ENCODE measurements at regions not wholly inside any gene's neighbourhood (a gene's known extent, or its start where the extent isn't known, plus 50 kb on each side); places are given as distances from the start of the nearest gene placed in this dataset.

DNA sequence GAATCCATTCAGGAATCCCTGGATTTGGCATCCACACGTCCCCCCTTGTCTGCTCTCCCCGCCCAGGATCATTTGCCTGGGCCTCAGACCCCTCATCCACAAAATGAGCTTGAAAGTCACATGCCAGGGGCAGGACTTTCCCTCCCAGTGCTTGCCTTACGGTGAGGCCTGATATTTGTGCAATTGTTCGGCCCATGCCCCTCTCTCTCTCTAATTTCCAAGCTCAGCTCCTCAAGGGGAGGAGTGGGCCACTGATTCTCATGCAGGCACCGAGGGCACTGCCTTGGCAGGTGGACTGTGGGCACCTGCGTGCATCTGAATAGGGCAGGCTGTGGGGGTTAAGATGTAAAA, 267.2 kb upstream of the FOXF1 start:
- no peak for DNase-seq
- TF ChIP-seq, protein P1, sequence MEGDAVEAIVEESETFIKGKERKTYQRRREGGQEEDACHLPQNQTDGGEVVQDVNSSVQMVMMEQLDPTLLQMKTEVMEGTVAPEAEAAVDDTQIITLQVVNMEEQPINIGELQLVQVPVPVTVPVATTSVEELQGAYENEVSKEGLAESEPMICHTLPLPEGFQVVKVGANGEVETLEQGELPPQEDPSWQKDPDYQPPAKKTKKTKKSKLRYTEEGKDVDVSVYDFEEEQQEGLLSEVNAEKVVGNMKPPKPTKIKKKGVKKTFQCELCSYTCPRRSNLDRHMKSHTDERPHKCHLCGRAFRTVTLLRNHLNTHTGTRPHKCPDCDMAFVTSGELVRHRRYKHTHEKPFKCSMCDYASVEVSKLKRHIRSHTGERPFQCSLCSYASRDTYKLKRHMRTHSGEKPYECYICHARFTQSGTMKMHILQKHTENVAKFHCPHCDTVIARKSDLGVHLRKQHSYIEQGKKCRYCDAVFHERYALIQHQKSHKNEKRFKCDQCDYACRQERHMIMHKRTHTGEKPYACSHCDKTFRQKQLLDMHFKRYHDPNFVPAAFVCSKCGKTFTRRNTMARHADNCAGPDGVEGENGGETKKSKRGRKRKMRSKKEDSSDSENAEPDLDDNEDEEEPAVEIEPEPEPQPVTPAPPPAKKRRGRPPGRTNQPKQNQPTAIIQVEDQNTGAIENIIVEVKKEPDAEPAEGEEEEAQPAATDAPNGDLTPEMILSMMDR (IDR thresholded peaks at IDR 0.05), result no peak
- Histone ChIP-seq H3K36me3 (no peaks in the 10 kb centered on the region), H3K9me3 (peaks cover 0 to 6% (median 0%) of the 10 kb centered on the region in 3 donors), H3K4me1 (no peaks in the 10 kb centered on the region), H3K27ac (no peak overlapping the region), H3K27me3 (peaks cover 0 to 57% of the 10 kb centered on the region in 2 donors), H3K4me3 (no peak overlapping the region)
- intact Hi-C loops (cut with DNase I; ENCODE audit: low total_unique reads), result no loop called here

DNA sequence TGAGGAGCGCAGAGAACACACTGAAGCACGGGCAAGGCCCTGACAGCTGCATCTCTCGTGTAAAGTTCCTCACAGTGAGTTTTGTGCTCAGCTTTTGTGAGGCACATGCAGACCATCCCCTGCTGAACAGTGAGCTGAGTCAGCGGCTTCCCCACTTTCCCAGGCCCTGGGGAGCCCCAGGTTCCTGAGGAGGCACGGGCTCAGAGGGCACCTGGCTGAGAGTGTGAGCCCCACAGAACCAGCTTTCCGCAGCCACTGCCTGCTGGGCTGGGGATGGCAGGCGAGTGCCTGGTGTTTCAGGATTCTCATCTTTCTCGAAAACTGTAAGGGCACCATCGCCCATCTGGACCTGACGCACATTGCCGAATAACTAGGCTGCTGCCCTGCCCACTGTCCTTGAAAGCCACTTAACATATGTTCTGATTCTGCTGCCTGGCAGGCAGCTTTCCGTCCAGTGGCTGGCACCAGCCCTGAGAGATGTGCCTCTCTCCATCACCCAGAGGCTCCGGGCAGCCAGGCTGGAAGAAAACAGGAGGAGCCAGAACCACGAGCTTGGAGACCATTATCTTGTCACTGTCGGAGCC, 266.7 kb upstream of the FOXF1 start:
- no peaks in the 10 kb centered on the region for H3K4me1 ChIP-seq
- TF ChIP-seq, protein P1 (IDR thresholded peaks at IDR 0.05), result no peak
- H3K27ac ChIP-seq, result no peak overlapping the region
- intact Hi-C loops (cut with DNase I; ENCODE audit: low total_unique reads), result no loop called here
- DNase-seq, result no peak
- H3K36me3 ChIP-seq, result no peaks in the 10 kb centered on the region
- H3K27me3 ChIP-seq, result peaks cover 0 to 60% of the 10 kb centered on the region in 2 donors
- no peak overlapping the region for H3K4me3 ChIP-seq
- peaks cover 0 to 6% (median 0%) of the 10 kb centered on the region in 3 donors for H3K9me3 ChIP-seq

DNA sequence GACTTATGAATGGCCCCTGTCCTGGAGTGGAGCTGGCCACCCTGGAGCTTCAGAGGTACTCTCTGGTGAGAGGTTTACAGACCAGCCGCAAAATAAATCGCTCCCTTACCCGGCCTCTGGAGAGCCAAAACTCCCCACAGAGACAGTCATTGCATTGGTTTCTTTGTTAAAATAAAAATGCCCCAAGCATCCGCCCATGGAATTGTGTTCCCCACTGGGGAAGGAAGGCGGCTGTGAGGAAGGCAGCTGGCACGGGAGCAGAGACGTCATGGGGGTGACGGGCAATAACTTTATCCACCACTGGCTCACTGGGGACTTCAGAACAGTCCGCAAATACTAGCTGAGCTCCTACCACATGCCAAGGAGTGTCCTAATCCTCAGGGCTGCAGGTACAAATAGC, 266.2 kb upstream of the FOXF1 start:
- no peak for DNase-seq
- Histone ChIP-seq H3K9me3 (peaks cover 0 to 6% (median 0%) of the 10 kb centered on the region in 3 donors), H3K4me1 (no peaks in the 10 kb centered on the region), H3K36me3 (no peaks in the 10 kb centered on the region), H3K27me3 (peaks cover 0 to 60% of the 10 kb centered on the region in 2 donors), H3K4me3 (no peak overlapping the region), H3K27ac (no peak overlapping the region)
- TF ChIP-seq, protein P1 (IDR thresholded peaks at IDR 0.05), result no peak
- intact Hi-C loops (cut with DNase I; ENCODE audit: low total_unique reads), result no loop called here

DNA sequence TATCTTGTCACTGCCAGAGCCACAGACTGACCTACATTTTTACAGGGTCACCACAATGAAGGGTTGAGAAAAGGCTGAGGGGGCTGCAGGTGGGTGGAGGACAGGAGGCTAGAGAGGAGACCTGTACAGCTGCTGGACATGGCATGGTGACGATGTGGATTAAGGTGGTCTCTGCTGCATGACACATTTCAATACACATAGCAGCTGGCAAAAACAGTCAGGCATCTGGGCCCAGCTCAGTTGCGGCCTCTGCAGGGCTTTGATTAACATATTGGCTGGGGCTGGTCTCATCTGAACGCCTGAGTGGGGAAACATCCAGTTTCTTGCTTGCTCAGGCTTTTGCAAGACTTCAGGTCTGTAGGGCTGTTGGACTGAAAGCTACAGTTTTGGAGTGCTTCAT, 265.4 kb upstream of the FOXF1 start:
- intact Hi-C loops (cut with DNase I; ENCODE audit: low total_unique reads), result no loop called here
- TF ChIP-seq, protein P1 (IDR thresholded peaks at IDR 0.05), result no peak
- no peaks in the 10 kb centered on the region for H3K4me1 ChIP-seq
- H3K4me3 ChIP-seq, result no peak overlapping the region
- H3K9me3 ChIP-seq, result peaks cover 0 to 6% (median 0%) of the 10 kb centered on the region in 3 donors
- peaks cover 0 to 60% of the 10 kb centered on the region in 2 donors for H3K27me3 ChIP-seq
- no peak for DNase-seq
- H3K36me3 ChIP-seq, result no peaks in the 10 kb centered on the region
- H3K27ac ChIP-seq, result no peak overlapping the region

DNA sequence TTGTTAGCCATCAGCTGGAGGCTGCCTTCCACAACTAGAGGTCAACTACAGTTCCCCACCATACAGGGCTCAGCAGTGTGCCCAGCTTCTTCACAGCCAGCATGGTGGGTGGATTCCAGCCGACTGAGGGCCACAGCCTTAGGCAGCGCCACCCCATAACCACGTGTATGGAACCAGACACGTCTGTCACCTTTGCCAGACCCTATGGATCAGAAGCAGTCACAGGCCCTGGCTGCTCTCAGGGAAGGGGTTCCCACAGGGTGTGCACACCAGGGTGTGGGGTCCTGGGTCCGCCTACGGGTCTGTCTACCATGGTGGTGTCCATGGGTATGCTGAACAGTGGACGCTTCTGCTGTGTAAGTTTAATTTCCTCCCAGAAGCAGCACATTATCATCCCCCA, 265.0 kb upstream of the FOXF1 start:
- no peak overlapping the region for H3K27ac ChIP-seq
- peaks cover 0 to 6% (median 0%) of the 10 kb centered on the region in 3 donors for H3K9me3 ChIP-seq
- H3K4me1 ChIP-seq, result no peaks in the 10 kb centered on the region
- DNase-seq, result no peak
- H3K27me3 ChIP-seq, result peaks cover 0 to 60% of the 10 kb centered on the region in 2 donors
- no peak overlapping the region for H3K4me3 ChIP-seq
- intact Hi-C loops (cut with DNase I; ENCODE audit: low total_unique reads), result no loop called here
- TF ChIP-seq, protein P1 (IDR thresholded peaks at IDR 0.05), result no peak
- no peaks in the 10 kb centered on the region for H3K36me3 ChIP-seq

DNA sequence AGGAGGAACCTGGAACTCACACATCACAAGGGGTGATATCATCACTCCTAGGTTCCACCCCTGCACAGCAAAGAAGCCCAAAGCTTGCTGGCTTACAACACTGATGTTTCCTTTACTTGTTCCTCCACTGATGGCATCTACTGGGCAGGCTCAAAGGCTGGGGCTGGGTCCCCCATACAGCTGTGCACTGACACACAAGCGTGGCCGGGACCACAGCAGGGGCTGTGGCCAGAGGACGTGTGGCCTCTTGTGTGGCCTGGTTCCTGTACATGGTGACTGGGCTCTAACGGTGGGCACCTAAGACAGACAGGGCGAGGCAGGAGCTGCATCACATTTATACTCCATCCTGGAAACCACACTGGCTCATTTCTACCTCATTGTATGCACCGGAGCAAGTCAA, 264.4 kb upstream of the FOXF1 start:
- Histone ChIP-seq H3K36me3 (no peaks in the 10 kb centered on the region), H3K9me3 (peaks cover 0 to 6% (median 0%) of the 10 kb centered on the region in 3 donors), H3K27me3 (peaks cover 0 to 60% of the 10 kb centered on the region in 2 donors), H3K4me3 (no peak overlapping the region), H3K27ac (no peak overlapping the region), H3K4me1 (no peaks in the 10 kb centered on the region)
- DNase-seq, result no peak
- TF ChIP-seq, protein P1 (IDR thresholded peaks at IDR 0.05), result no peak
- intact Hi-C loops (cut with DNase I; ENCODE audit: low total_unique reads), result no loop called here
